DOHH2 (cell line): ENCODE measurements at regions not wholly inside any gene's neighbourhood (a gene's known extent, or its start where the extent isn't known, plus 50 kb on each side); places are given as distances from the start of the nearest gene placed in this dataset.

Source experiments
- H3F3A ChIP-seq: fragments of 200-600 bp; sonication (generic), shearing (Covaris generic); 2 replicates; pipeline ENCODE4 v1.6.0; 2016; ENCODE audit warnings: antibody characterized with exemption, mild to moderate bottlenecking; ENCODE audit not compliant: control insufficient read depth, insufficient read depth
- H3K27ac ChIP-seq: fragments of 200-600 bp; sonication (generic); 2 replicates; pipeline ENCODE4 v1.5.1; 2014; ENCODE audit warnings: low read depth, mild to moderate bottlenecking, low read length, moderate library complexity
- H3K27me3 ChIP-seq: fragments of 200-600 bp; sonication (generic); 2 replicates; pipeline ENCODE4 v1.6.1; 2014; ENCODE audit warnings: mild to moderate bottlenecking, low read length, mixed read lengths; ENCODE audit not compliant: control insufficient read depth
- H3K36me3 ChIP-seq: fragments of 200-600 bp; sonication (generic); 2 replicates; pipeline ENCODE4 v1.6.1; 2014; ENCODE audit warnings: mild to moderate bottlenecking, low read length, moderate library complexity, mixed read lengths; ENCODE audit not compliant: control insufficient read depth
- H3K4me1 ChIP-seq: fragments of 200-600 bp; sonication (generic); 2 replicates; pipeline ENCODE4 v1.6.1; 2014; ENCODE audit warnings: mild to moderate bottlenecking, low read length, mixed read lengths; ENCODE audit not compliant: control insufficient read depth
- H3K4me2 ChIP-seq: fragments of 200-600 bp; sonication (generic); 2 replicates; pipeline ENCODE4 v1.6.0; 2014; ENCODE audit warnings: mild to moderate bottlenecking, low read length, moderate library complexity
- H3K4me3 ChIP-seq: fragments of 200-600 bp; sonication (generic); 2 replicates; pipeline ENCODE4 v1.5.1; 2014; ENCODE audit warnings: mild to moderate bottlenecking, low read length, mixed read lengths
- H3K79me2 ChIP-seq: fragments of 200-600 bp; sonication (generic); 2 replicates; pipeline ENCODE4 v1.6.1; 2014; ENCODE audit warnings: mild to moderate bottlenecking, low read length, mixed read lengths; ENCODE audit not compliant: control insufficient read depth
- H3K9me2 ChIP-seq: fragments of 200-600 bp; sonication (generic); replicated peaks from 2 replicates; pipeline ENCODE4 v1.6.1; 2014; ENCODE audit warnings: mild to moderate bottlenecking, low read length, mixed read lengths; ENCODE audit not compliant: control insufficient read depth
- H3K9me3 ChIP-seq: fragments of 200-600 bp; sonication (generic); 2 replicates; pipeline ENCODE4 v1.6.1; 2014; ENCODE audit warnings: antibody characterized with exemption, low read length, mixed read lengths; ENCODE audit not compliant: control insufficient read depth, insufficient read depth
- H4K20me1 ChIP-seq: fragments of 200-600 bp; sonication (generic); 2 replicates; pipeline ENCODE4 v1.6.0; 2014; ENCODE audit warnings: low read depth, mild to moderate bottlenecking, antibody characterized with exemption, low read length, moderate library complexity; ENCODE audit not compliant: control insufficient read depth, insufficient read depth
- EZH2phosphoT487 ChIP-seq: fragments of 200-600 bp; sonication (generic); IDR thresholded peaks from 2 replicates; pipeline ENCODE4 v1.6.1; 2017; ENCODE audit warnings: borderline replicate concordance, mild to moderate bottlenecking, antibody characterized with exemption, low read length, moderate library complexity, mixed read lengths
- TF ChIP-seq, protein P1 (sequence below): fragments of 200-600 bp; sonication (generic); IDR thresholded peaks from one replicate; pipeline ENCODE4 v1.5.1; 2014; ENCODE audit warnings: antibody characterized with exemption, mild to moderate bottlenecking, low read depth, low read length; ENCODE audit not compliant: poor library complexity, severe bottlenecking

DNA sequence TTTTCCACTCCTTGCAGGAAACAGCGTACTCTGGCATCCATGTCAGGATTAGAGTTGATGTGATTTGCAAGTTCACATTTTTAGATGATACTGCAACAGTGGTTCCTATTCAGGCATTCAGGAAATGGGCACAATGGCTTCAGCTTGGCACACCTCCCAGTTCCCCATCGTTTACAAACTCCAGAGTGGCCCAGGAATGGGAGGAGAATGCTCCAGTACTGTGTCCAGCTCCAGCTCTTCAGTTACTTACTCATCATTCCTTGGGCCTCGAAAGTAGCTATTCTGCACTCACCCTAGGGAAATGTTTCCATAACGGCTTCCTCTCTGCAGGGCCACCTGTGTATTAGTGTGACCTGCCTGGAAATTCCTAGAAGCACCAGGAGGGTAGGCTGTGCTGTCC lies 239.7 kb upstream of the RGS6 start:
- no peaks in the 10 kb centered on the region for H3K27me3 ChIP-seq
- H4K20me1 ChIP-seq: no peaks in the 10 kb centered on the region
- H3K4me1 ChIP-seq: no peaks in the 10 kb centered on the region
- H3K9me3 ChIP-seq: no peaks in the 10 kb centered on the region
- H3F3A ChIP-seq: no peaks in the 10 kb centered on the region
- H3K4me3 ChIP-seq: no peak overlapping the region
- H3K9me2 ChIP-seq: no peaks in the 10 kb centered on the region
- peaks cover 4% of the 10 kb centered on the region; the same call in 1 of the 2 replicates for H3K36me3 ChIP-seq
- TF ChIP-seq, protein P1, sequence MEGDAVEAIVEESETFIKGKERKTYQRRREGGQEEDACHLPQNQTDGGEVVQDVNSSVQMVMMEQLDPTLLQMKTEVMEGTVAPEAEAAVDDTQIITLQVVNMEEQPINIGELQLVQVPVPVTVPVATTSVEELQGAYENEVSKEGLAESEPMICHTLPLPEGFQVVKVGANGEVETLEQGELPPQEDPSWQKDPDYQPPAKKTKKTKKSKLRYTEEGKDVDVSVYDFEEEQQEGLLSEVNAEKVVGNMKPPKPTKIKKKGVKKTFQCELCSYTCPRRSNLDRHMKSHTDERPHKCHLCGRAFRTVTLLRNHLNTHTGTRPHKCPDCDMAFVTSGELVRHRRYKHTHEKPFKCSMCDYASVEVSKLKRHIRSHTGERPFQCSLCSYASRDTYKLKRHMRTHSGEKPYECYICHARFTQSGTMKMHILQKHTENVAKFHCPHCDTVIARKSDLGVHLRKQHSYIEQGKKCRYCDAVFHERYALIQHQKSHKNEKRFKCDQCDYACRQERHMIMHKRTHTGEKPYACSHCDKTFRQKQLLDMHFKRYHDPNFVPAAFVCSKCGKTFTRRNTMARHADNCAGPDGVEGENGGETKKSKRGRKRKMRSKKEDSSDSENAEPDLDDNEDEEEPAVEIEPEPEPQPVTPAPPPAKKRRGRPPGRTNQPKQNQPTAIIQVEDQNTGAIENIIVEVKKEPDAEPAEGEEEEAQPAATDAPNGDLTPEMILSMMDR: no peak
- no peak for TF ChIP-seq EZH2phosphoT487
- no peak overlapping the region for H3K27ac ChIP-seq
- H3K79me2 ChIP-seq: no peaks in the 10 kb centered on the region
- H3K4me2 ChIP-seq: no peak overlapping the region

DNA sequence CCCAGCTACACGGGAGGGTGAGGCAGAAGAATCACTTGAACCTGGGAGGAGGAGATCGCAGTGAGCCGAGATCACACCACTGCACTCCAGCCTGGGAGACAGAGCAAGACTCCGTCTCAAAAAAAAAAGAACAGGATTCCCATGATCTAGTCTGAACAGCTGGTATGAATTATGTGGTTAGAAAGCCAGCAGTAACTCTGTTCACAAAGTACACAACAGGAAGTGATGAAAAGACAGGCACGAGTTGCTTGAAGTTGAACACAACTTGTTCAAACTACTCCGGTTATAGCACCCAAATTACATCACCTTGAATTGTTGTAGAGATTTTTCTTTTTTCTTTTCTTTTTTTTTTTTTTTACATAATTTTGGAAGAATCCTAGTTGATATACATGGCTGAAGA lies 238.8 kb upstream of the RGS6 start:
- H3K9me3 ChIP-seq: no peaks in the 10 kb centered on the region
- H3K27ac ChIP-seq: no peak overlapping the region
- no peaks in the 10 kb centered on the region for H3K4me1 ChIP-seq
- H3K4me2 ChIP-seq: no peak overlapping the region
- no peaks in the 10 kb centered on the region for H3K27me3 ChIP-seq
- no peaks in the 10 kb centered on the region for H3F3A ChIP-seq
- H4K20me1 ChIP-seq: no peaks in the 10 kb centered on the region
- no peak overlapping the region for H3K4me3 ChIP-seq
- no peaks in the 10 kb centered on the region for H3K79me2 ChIP-seq
- H3K36me3 ChIP-seq: peaks cover 4% of the 10 kb centered on the region; the same call in 1 of the 2 replicates
- H3K9me2 ChIP-seq: no peaks in the 10 kb centered on the region
- TF ChIP-seq, protein P1: no peak
- TF ChIP-seq EZH2phosphoT487: no peak

DNA sequence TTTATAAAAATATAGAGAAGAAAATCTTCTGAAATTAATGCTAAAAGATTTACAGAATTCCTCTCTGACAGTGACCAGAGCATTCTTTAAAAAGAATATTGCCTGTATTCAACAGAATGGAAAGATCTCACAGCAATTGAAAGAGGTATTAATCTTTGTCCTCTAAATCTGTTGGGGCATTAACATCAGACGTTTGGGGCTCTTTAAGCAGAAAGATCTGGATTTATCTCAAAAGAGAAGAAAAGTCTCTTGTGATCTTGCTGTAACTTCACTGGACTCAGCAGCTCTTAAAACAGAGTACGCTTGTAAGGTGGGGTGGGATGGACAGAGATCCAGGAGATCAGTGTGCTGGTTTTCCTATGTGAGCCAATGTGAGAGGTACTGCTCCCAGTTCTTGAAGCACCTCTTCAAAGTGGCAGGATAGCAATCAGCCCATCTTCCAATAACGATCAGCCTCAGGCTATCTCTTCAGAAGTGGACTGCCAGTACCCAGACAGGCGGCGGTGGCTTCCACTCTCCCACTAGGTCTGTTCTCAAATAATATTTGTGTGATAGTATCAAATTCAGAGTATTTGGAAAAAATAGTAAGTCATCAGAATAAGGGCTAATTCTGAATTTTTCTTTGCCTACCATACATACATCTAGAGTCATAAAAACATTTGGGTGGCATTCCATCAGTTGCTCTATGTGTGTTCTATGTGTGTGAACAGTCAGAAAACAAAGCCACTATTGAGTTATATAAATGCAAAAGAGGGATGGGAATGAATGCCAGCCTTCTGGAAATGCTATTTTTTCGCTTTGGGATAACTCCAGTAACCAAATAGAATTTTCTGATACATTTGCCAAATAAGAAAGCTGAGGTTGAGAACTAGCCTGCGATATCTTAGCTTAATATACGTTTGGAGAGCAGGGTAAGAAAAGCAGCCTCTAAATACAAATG lies 237.4 kb upstream of the RGS6 start:
- Histone ChIP-seq H3K36me3 (peaks cover 4% of the 10 kb centered on the region; the same call in 1 of the 2 replicates), H3K27ac (no peak overlapping the region), H4K20me1 (no peaks in the 10 kb centered on the region), H3K27me3 (no peaks in the 10 kb centered on the region), H3K9me2 (no peaks in the 10 kb centered on the region), H3K4me3 (no peak overlapping the region), H3K4me1 (no peaks in the 10 kb centered on the region), H3F3A (no peaks in the 10 kb centered on the region), H3K9me3 (no peaks in the 10 kb centered on the region), H3K4me2 (no peak overlapping the region), H3K79me2 (no peaks in the 10 kb centered on the region)
- TF ChIP-seq EZH2phosphoT487: no peak
- TF ChIP-seq, protein P1: no peak
